ENCODE measurements at regions not wholly inside any gene's neighbourhood (a gene's known extent, or its start where the extent isn't known, plus 50 kb on each side); places are given as distances from the start of the nearest gene placed in this dataset.

GRCh38 chr4:123545667-123546572 is 149.3 kb downstream of the SPRY1 start:
- H3K4me2 ChIP-seq (ENCODE audit: low read length) = no peak overlapping the region
- Mint-ChIP-seq H3K27ac (ENCODE audit: unreplicated experiment) (no peak overlapping the region), H3K4me3 (ENCODE audit: unreplicated experiment) (no peak overlapping the region), H3K27me3 (ENCODE audit: low read depth, unreplicated experiment) (peaks cover 12% of the 10 kb centered on the region), H3K9me3 (ENCODE audit: unreplicated experiment) (peaks cover 7% of the 10 kb centered on the region), H3K36me3 (ENCODE audit: low read depth, unreplicated experiment) (no peaks in the 10 kb centered on the region), H3K4me1 (ENCODE audit: low read depth, unreplicated experiment) (peaks cover 10% of the 10 kb centered on the region)
- TF ChIP-seq, protein P1, sequence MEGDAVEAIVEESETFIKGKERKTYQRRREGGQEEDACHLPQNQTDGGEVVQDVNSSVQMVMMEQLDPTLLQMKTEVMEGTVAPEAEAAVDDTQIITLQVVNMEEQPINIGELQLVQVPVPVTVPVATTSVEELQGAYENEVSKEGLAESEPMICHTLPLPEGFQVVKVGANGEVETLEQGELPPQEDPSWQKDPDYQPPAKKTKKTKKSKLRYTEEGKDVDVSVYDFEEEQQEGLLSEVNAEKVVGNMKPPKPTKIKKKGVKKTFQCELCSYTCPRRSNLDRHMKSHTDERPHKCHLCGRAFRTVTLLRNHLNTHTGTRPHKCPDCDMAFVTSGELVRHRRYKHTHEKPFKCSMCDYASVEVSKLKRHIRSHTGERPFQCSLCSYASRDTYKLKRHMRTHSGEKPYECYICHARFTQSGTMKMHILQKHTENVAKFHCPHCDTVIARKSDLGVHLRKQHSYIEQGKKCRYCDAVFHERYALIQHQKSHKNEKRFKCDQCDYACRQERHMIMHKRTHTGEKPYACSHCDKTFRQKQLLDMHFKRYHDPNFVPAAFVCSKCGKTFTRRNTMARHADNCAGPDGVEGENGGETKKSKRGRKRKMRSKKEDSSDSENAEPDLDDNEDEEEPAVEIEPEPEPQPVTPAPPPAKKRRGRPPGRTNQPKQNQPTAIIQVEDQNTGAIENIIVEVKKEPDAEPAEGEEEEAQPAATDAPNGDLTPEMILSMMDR (IDR thresholded peaks at IDR 0.05; ENCODE audit: insufficient read depth, low read depth, low read length) = no peak
- no peak for TF ChIP-seq EZH2 (IDR thresholded peaks at IDR 0.05; ENCODE audit: insufficient read depth, low read length)
- H3K36me3 ChIP-seq (ENCODE audit: insufficient read depth, low read length) = no peaks in the 10 kb centered on the region
- no peaks in the 10 kb centered on the region for H3K27me3 ChIP-seq (ENCODE audit: insufficient read depth, low read length)
- no peaks in the 10 kb centered on the region for H3K9me3 ChIP-seq (ENCODE audit: insufficient read depth, low read depth, low read length)
- H3K4me1 ChIP-seq (ENCODE audit: insufficient read depth, low read length) = no peaks in the 10 kb centered on the region
- H2AFZ ChIP-seq (ENCODE audit: low read depth, low read length) = no peak overlapping the region
- DNase-seq (ENCODE audit: low read depth) = peak; percentile 4
- H3K79me2 ChIP-seq (ENCODE audit: insufficient read depth, low read length) = no peaks in the 10 kb centered on the region
- H3K9ac ChIP-seq (ENCODE audit: low read length) = no peak overlapping the region
- H3K4me3 ChIP-seq (ENCODE audit: insufficient read depth, low read depth, low read length) = no peak overlapping the region
- H3K27ac ChIP-seq (ENCODE audit: low read depth, low read length) = no peak overlapping the region
- FAIRE-seq = no peak
- H4K20me1 ChIP-seq (ENCODE audit: insufficient read depth, low read length) = no peaks in the 10 kb centered on the region

GRCh38 chr4:123546573-123547060 is 150.0 kb downstream of the SPRY1 start:
- no peak overlapping the region for H3K4me2 ChIP-seq (ENCODE audit: low read length)
- H3K36me3 ChIP-seq (ENCODE audit: insufficient read depth, low read length) = no peaks in the 10 kb centered on the region
- TF ChIP-seq EZH2 (IDR thresholded peaks at IDR 0.05; ENCODE audit: insufficient read depth, low read length) = no peak
- TF ChIP-seq, protein P1 (IDR thresholded peaks at IDR 0.05; ENCODE audit: insufficient read depth, low read depth, low read length) = no peak
- H3K27me3 Mint-ChIP-seq (ENCODE audit: low read depth, unreplicated experiment) = peaks cover 12% of the 10 kb centered on the region
- no peaks in the 10 kb centered on the region for H3K4me1 ChIP-seq (ENCODE audit: insufficient read depth, low read length)
- H2AFZ ChIP-seq (ENCODE audit: low read depth, low read length) = no peak overlapping the region
- no peak overlapping the region for H3K4me3 Mint-ChIP-seq (ENCODE audit: unreplicated experiment)
- H3K9ac ChIP-seq (ENCODE audit: low read length) = no peak overlapping the region
- H3K79me2 ChIP-seq (ENCODE audit: insufficient read depth, low read length) = no peaks in the 10 kb centered on the region
- H3K27ac Mint-ChIP-seq (ENCODE audit: unreplicated experiment) = no peak overlapping the region
- H3K27me3 ChIP-seq (ENCODE audit: insufficient read depth, low read length) = no peaks in the 10 kb centered on the region
- no peaks in the 10 kb centered on the region for H4K20me1 ChIP-seq (ENCODE audit: insufficient read depth, low read length)
- H3K9me3 Mint-ChIP-seq (ENCODE audit: unreplicated experiment) = peaks cover 7% of the 10 kb centered on the region
- no peak overlapping the region for H3K27ac ChIP-seq (ENCODE audit: low read depth, low read length)
- no peaks in the 10 kb centered on the region for H3K9me3 ChIP-seq (ENCODE audit: insufficient read depth, low read depth, low read length)
- FAIRE-seq (no peak), DNase-seq (ENCODE audit: low read depth) (no peak)
- H3K4me1 Mint-ChIP-seq (ENCODE audit: low read depth, unreplicated experiment) = peaks cover 10% of the 10 kb centered on the region
- H3K4me3 ChIP-seq (ENCODE audit: insufficient read depth, low read depth, low read length) = no peak overlapping the region
- no peaks in the 10 kb centered on the region for H3K36me3 Mint-ChIP-seq (ENCODE audit: low read depth, unreplicated experiment)
